ENCODE measurements at regions not wholly inside any gene's neighbourhood (a gene's known extent, or its start where the extent isn't known, plus 50 kb on each side); places are given as distances from the start of the nearest gene placed in this dataset.

GRCh38 chr12:118855858-118856257 lies 125.5 kb upstream of the SRRM4 start:
- no peak overlapping the region for H3K9ac ChIP-seq (ENCODE audit: low read length)
- no peaks in the 10 kb centered on the region for H3K79me2 ChIP-seq (ENCODE audit: low read length)
- TF ChIP-seq EZH2 (optimal IDR thresholded peaks at IDR 0.05; ENCODE audit: low read depth, low read length) (no peak), CTCF (IDR thresholded peaks at IDR 0.05; ENCODE audit: low read length) (no peak), EZH2phosphoT487 (IDR thresholded peaks at IDR 0.05; ENCODE audit: low read length) (no peak)
- no peaks in the 10 kb centered on the region for H3K4me1 ChIP-seq (ENCODE audit: low read length)
- no peaks in the 10 kb centered on the region for H3K9me2 ChIP-seq (replicated peaks; ENCODE audit: insufficient read depth, low read length)
- H2AFZ ChIP-seq (ENCODE audit: low read length) = no peak overlapping the region
- H3K27ac ChIP-seq (ENCODE audit: low read length) = no peak overlapping the region
- no peak overlapping the region for H3K4me3 ChIP-seq (ENCODE audit: low read length)
- H3K27me3 ChIP-seq (replicated peaks; ENCODE audit: insufficient read depth, low read length) = no peaks in the 10 kb centered on the region
- no peaks in the 10 kb centered on the region for H3K36me3 ChIP-seq (replicated peaks; ENCODE audit: insufficient read depth, low read length)
- no peaks in the 10 kb centered on the region for H3K9me3 ChIP-seq (replicated peaks; ENCODE audit: insufficient read depth, low read length)
- H4K20me1 ChIP-seq (ENCODE audit: insufficient read depth, low read length) = no peaks in the 10 kb centered on the region
- H3K4me2 ChIP-seq (ENCODE audit: low read depth, low read length) = no peak overlapping the region
- DNase-seq = no peak
- no peaks in the 10 kb centered on the region for H3F3A ChIP-seq (ENCODE audit: insufficient read depth, low read length)

GRCh38 chr12:118866346-118866745 lies 115.0 kb upstream of the SRRM4 start:
- Histone ChIP-seq H3K9ac (ENCODE audit: low read length) (no peak overlapping the region), H3K9me3 (replicated peaks; ENCODE audit: insufficient read depth, low read length) (no peaks in the 10 kb centered on the region), H3K4me1 (ENCODE audit: low read length) (no peaks in the 10 kb centered on the region), H3K27me3 (replicated peaks; ENCODE audit: insufficient read depth, low read length) (no peaks in the 10 kb centered on the region), H3K27ac (ENCODE audit: low read length) (no peak overlapping the region), H3K4me2 (ENCODE audit: low read depth, low read length) (no peak overlapping the region), H4K20me1 (ENCODE audit: insufficient read depth, low read length) (no peaks in the 10 kb centered on the region), H3F3A (ENCODE audit: insufficient read depth, low read length) (no peaks in the 10 kb centered on the region), H3K4me3 (ENCODE audit: low read length) (no peak overlapping the region), H2AFZ (ENCODE audit: low read length) (no peak overlapping the region), H3K9me2 (replicated peaks; ENCODE audit: insufficient read depth, low read length) (no peaks in the 10 kb centered on the region), H3K36me3 (replicated peaks; ENCODE audit: insufficient read depth, low read length) (no peaks in the 10 kb centered on the region), H3K79me2 (ENCODE audit: low read length) (no peaks in the 10 kb centered on the region)
- DNase-seq = no peak
- TF ChIP-seq CTCF (IDR thresholded peaks at IDR 0.05; ENCODE audit: low read length) = no peak
- no peak for TF ChIP-seq EZH2phosphoT487 (IDR thresholded peaks at IDR 0.05; ENCODE audit: low read length)
- TF ChIP-seq EZH2 (optimal IDR thresholded peaks at IDR 0.05; ENCODE audit: low read depth, low read length) = no peak

GRCh38 chr12:118870551-118870950 lies 110.8 kb upstream of the SRRM4 start:
- H3K4me2 ChIP-seq (ENCODE audit: low read depth, low read length) = no peak overlapping the region
- DNase-seq = no peak

More at GRCh38 chr12:118870551-118870950, 110.8 kb upstream of the SRRM4 start:
- Histone ChIP-seq H3K9ac (ENCODE audit: low read length) (no peak overlapping the region), H3K4me3 (ENCODE audit: low read length) (no peak overlapping the region), H3K27me3 (replicated peaks; ENCODE audit: insufficient read depth, low read length) (no peaks in the 10 kb centered on the region), H3K9me2 (replicated peaks; ENCODE audit: insufficient read depth, low read length) (no peaks in the 10 kb centered on the region), H3K27ac (ENCODE audit: low read length) (no peak overlapping the region), H3K4me1 (ENCODE audit: low read length) (no peaks in the 10 kb centered on the region), H3K36me3 (replicated peaks; ENCODE audit: insufficient read depth, low read length) (no peaks in the 10 kb centered on the region), H3F3A (ENCODE audit: insufficient read depth, low read length) (no peaks in the 10 kb centered on the region), H3K9me3 (replicated peaks; ENCODE audit: insufficient read depth, low read length) (no peaks in the 10 kb centered on the region), H2AFZ (ENCODE audit: low read length) (no peak overlapping the region), H3K79me2 (ENCODE audit: low read length) (no peaks in the 10 kb centered on the region), H4K20me1 (ENCODE audit: insufficient read depth, low read length) (no peaks in the 10 kb centered on the region)
- TF ChIP-seq EZH2 (optimal IDR thresholded peaks at IDR 0.05; ENCODE audit: low read depth, low read length) = no peak
- no peak for TF ChIP-seq EZH2phosphoT487 (IDR thresholded peaks at IDR 0.05; ENCODE audit: low read length)
- no peak for TF ChIP-seq CTCF (IDR thresholded peaks at IDR 0.05; ENCODE audit: low read length)
